Activated CD8-positive, alpha-beta T cell treated with anti-CD3 and anti-CD28 coated beads for 36 hours (primary cell): ENCODE measurements at regions not wholly inside any gene's neighbourhood (a gene's known extent, or its start where the extent isn't known, plus 50 kb on each side); places are given as distances from the start of the nearest gene placed in this dataset.

Experiments
- ATAC-seq: fragments of 200-7000 bp; cut with Tn5 transposase; one replicate; pipeline ENCODE4 v1.10.0; 2021; ENCODE audit warnings: mild to moderate bottlenecking, moderate library complexity
- CTCF ChIA-PET: fragments of 350-600 bp; sonication (Branson Sonifier 250); formaldehyde crosslinking; loops from one replicate; lab custom pipeline; 2021; ENCODE audit warnings: antibody characterized with exemption; lab: Charles Lee
- POLR2A ChIA-PET: fragments of 350-600 bp; sonication (Branson Sonifier 250); formaldehyde crosslinking; loops from one replicate; lab custom pipeline; 2021; ENCODE audit warnings: antibody characterized with exemption; lab: Charles Lee
- DNase-seq: peaks from one replicate; pipeline ENCODE4 v3.0.0-alpha.2; 2020
- H3K27ac Mint-ChIP-seq: one replicate; pipeline ENCODE4 v1.8.0; 2021; ENCODE audit warnings: mild to moderate bottlenecking, mixed read lengths
- H3K27me3 Mint-ChIP-seq: one replicate; pipeline ENCODE4 v1.8.0; 2021; ENCODE audit warnings: mixed read lengths
- H3K36me3 Mint-ChIP-seq: one replicate; pipeline ENCODE4 v1.8.0; 2021; ENCODE audit warnings: low read depth, mixed read lengths
- H3K4me1 Mint-ChIP-seq: one replicate; pipeline ENCODE4 v1.8.0; 2021; ENCODE audit warnings: low read depth, mixed read lengths
- H3K4me3 Mint-ChIP-seq: one replicate; pipeline ENCODE4 v1.8.0; 2021; ENCODE audit warnings: mild to moderate bottlenecking, moderate library complexity, mixed read lengths
- H3K9me3 Mint-ChIP-seq: one replicate; pipeline ENCODE4 v1.8.0; 2021; ENCODE audit warnings: mixed read lengths
- intact Hi-C: fragments of 100-400 bp; cut with micrococcal nuclease; formaldehyde crosslinking; loops from one replicate; pipeline ENCODE4 v1.10.0; 2022
- TF ChIP-seq, protein P1 (sequence below): fragments of 200-600 bp; IDR thresholded peaks from one replicate; pipeline ENCODE4 v1.8.0; 2022; ENCODE audit warnings: antibody characterized with exemption, mild to moderate bottlenecking

DNA sequence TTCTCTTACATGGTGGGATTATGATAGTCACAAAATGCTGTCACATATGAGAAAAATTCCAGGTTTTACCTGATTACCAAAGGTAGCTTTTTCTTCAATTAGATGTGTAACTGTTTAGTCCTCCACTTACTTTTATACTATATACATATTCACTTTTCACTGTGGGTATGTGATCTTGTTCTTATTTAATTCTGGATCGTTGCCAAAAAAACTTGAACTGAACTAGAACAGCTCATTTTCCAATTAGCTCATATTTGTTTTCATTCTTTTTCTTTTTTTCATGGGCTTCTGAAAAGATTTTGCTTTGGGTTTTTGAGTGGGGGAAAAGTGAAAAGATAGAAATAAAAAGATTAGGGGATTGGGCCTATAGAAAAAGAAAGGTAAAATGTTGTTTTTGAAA lies 291.9 kb downstream of the NDFIP2 start:
- peaks cover 8% of the 10 kb centered on the region for H3K9me3 Mint-ChIP-seq
- H3K27me3 Mint-ChIP-seq: no peaks in the 10 kb centered on the region
- no peaks in the 10 kb centered on the region for H3K36me3 Mint-ChIP-seq
- intact Hi-C loops: no loop called here
- DNase-seq (no peak), ATAC-seq (no peak)
- H3K4me1 Mint-ChIP-seq: peaks cover 7% of the 10 kb centered on the region
- ChIA-PET POLR2A (no interaction called here), CTCF (interaction anchor here (0.8 kb wide), 1 partner anchor 13 kb away, joined by 3 read pairs; no protein-coding TSS in a partner anchor)
- no peak overlapping the region for H3K27ac Mint-ChIP-seq
- TF ChIP-seq, protein P1, sequence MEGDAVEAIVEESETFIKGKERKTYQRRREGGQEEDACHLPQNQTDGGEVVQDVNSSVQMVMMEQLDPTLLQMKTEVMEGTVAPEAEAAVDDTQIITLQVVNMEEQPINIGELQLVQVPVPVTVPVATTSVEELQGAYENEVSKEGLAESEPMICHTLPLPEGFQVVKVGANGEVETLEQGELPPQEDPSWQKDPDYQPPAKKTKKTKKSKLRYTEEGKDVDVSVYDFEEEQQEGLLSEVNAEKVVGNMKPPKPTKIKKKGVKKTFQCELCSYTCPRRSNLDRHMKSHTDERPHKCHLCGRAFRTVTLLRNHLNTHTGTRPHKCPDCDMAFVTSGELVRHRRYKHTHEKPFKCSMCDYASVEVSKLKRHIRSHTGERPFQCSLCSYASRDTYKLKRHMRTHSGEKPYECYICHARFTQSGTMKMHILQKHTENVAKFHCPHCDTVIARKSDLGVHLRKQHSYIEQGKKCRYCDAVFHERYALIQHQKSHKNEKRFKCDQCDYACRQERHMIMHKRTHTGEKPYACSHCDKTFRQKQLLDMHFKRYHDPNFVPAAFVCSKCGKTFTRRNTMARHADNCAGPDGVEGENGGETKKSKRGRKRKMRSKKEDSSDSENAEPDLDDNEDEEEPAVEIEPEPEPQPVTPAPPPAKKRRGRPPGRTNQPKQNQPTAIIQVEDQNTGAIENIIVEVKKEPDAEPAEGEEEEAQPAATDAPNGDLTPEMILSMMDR: no peak
- H3K4me3 Mint-ChIP-seq: no peak overlapping the region

DNA sequence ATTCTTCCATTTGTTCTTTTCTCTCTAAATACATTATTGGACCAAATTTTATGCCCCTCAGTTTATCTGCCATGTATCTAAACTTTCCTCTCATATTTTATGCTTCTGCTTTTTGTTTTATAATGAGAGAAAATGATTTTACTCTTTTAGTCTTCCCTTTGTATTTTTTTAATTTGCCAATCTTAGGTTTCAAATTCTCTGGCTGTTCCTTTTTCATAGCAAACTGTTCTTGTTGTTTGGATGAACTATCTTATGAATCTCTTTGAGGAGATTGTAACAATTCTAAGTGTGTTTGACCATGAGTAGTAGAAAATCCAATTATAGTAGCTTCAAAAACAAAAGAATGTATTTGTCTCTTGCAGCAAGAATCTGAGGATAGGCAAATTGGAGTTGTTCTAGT lies 290.5 kb downstream of the NDFIP2 start:
- intact Hi-C loops: no loop called here
- ATAC-seq (no peak), DNase-seq (no peak)
- ChIA-PET POLR2A (interaction anchor here (0.7 kb wide), 1 partner anchor 120 kb away, joined by 3 read pairs; no protein-coding TSS in a partner anchor), CTCF (no interaction called here)
- TF ChIP-seq, protein P1: no peak
- Mint-ChIP-seq H3K9me3 (peaks cover 8% of the 10 kb centered on the region), H3K4me1 (peaks cover 7% of the 10 kb centered on the region), H3K27me3 (no peaks in the 10 kb centered on the region), H3K4me3 (no peak overlapping the region), H3K27ac (no peak overlapping the region), H3K36me3 (no peaks in the 10 kb centered on the region)

DNA sequence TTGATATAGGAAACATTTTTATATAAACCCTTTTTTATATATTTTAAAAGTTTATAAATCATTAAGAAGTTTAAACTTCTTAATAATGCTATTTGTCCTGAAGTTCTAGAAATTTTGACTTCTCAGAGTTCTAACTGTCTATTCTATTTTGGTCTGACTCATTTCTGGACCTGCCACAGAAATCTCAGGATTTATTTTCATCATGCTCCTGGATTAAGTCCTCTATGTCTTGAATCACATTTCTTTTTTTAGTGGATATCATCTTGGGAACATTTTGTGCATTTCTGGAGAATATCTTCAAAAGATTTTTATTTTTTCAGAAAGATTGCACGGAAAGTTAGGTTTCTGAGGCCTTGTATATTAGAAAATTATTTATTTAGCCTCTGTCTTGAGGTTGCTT lies 289.1 kb downstream of the NDFIP2 start:
- no peaks in the 10 kb centered on the region for H3K27me3 Mint-ChIP-seq
- ATAC-seq (no peak), DNase-seq (no peak)
- no peak overlapping the region for H3K4me3 Mint-ChIP-seq
- no peak overlapping the region for H3K27ac Mint-ChIP-seq
- H3K9me3 Mint-ChIP-seq: peaks cover 8% of the 10 kb centered on the region
- H3K4me1 Mint-ChIP-seq: peaks cover 7% of the 10 kb centered on the region
- TF ChIP-seq, protein P1: no peak
- no peaks in the 10 kb centered on the region for H3K36me3 Mint-ChIP-seq
- intact Hi-C loops: no loop called here
- POLR2A ChIA-PET: no interaction called here
- CTCF ChIA-PET: no interaction called here

DNA sequence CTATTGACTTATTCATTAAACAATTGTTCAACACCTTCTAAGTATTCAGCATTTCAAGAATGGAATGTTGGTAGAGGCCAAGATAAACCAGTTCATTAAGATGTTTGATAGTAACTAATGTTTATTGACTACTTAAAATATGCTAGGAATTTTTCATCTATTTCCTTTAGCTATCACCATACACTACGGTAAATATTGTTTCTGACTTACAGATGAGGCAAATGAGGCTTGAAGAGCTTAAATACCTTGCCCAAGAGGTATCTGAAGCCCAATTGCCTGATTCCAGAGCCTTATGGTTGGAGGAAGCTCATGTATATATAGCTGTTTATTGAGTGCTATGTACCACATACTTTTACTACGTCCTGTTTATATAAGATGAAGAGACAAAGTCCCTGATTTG lies 286.2 kb downstream of the NDFIP2 start:
- Mint-ChIP-seq H3K27ac (no peak overlapping the region), H3K27me3 (peaks cover 1% of the 10 kb centered on the region), H3K36me3 (no peaks in the 10 kb centered on the region), H3K9me3 (peaks cover 8% of the 10 kb centered on the region), H3K4me3 (no peak overlapping the region), H3K4me1 (peaks cover 7% of the 10 kb centered on the region)
- DNase-seq: no peak
- no peak for ATAC-seq
- ChIA-PET CTCF (no interaction called here), POLR2A (no interaction called here)
- TF ChIP-seq, protein P1: no peak
- intact Hi-C loops: no loop called here

DNA sequence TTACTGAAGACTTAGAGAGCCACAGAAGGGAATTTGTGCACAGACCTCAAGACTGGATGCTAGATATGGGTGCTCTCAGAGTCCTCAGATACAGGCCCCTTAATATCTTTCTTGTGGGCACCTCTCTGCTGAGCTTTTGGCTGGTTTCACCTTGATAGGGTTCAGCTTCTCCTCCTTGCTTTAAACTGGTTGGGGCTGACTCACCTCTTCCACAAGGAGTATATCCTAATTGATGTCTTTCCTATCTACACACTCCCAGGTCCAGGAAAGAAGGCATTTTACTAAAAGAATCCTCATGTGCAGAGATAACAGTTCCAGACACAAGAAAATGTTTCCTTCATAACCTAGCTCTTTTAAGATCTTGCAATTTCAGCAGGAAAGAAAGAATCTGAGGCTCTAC lies 284.4 kb downstream of the NDFIP2 start:
- Mint-ChIP-seq H3K4me1 (no peaks in the 10 kb centered on the region), H3K9me3 (no peaks in the 10 kb centered on the region), H3K4me3 (no peak overlapping the region), H3K27me3 (peaks cover 1% of the 10 kb centered on the region), H3K36me3 (no peaks in the 10 kb centered on the region), H3K27ac (no peak overlapping the region)
- CTCF ChIA-PET: no interaction called here
- DNase-seq (no peak), ATAC-seq (no peak)
- intact Hi-C loops: no loop called here
- TF ChIP-seq, protein P1: no peak
- POLR2A ChIA-PET: no interaction called here
